ENCODE measurements at regions not wholly inside any gene's neighbourhood (a gene's known extent, or its start where the extent isn't known, plus 50 kb on each side); places are given as distances from the start of the nearest gene placed in this dataset.

- no peak for TF ChIP-seq CTCF (IDR thresholded peaks at IDR 0.05; ENCODE audit: low read depth, low read length, poor library complexity, severe bottlenecking)
- TF ChIP-seq EZH2phosphoT487 (IDR thresholded peaks at IDR 0.05; ENCODE audit: borderline replicate concordance, low read length) = no peak
Measured at GRCh38 chr3:27573138-27573537, 89.0 kb upstream of the SLC4A7 start.
